Sigmoid colon (tissue), 4 donors: ENCODE measurements at regions not wholly inside any gene's neighbourhood (a gene's known extent, or its start where the extent isn't known, plus 50 kb on each side); places are given as distances from the start of the nearest gene placed in this dataset.

Source experiments
- POLR2A ChIP-seq, 2 donors: fragments of 450-650 bp; IDR thresholded peaks; one replicate each; pipeline ENCODE4 v1.6.1; 2016; ENCODE audit warnings: antibody characterized with exemption in 2 of 2, mild to moderate bottlenecking in 2 of 2, moderate library complexity in 2 of 2
- POLR2AphosphoS5 ChIP-seq, 4 donors: sonication (generic); formaldehyde crosslinking; IDR thresholded peaks; one replicate each; pipeline ENCODE4 v1.6.1; 2017; ENCODE audit warnings: antibody characterized with exemption in 4 of 4
- TF ChIP-seq, protein P1 (sequence below), 4 experiments: fragments of 450-650 bp in 3 of 4; fragments of 200-600 bp in 1 of 4; IDR thresholded peaks; one replicate each; pipeline ENCODE4 v1.5.1; 2016 to 2019; ENCODE audit warnings: antibody characterized with exemption in 4 of 4, mild to moderate bottlenecking in 3 of 4, moderate library complexity in 2 of 4

DNA sequence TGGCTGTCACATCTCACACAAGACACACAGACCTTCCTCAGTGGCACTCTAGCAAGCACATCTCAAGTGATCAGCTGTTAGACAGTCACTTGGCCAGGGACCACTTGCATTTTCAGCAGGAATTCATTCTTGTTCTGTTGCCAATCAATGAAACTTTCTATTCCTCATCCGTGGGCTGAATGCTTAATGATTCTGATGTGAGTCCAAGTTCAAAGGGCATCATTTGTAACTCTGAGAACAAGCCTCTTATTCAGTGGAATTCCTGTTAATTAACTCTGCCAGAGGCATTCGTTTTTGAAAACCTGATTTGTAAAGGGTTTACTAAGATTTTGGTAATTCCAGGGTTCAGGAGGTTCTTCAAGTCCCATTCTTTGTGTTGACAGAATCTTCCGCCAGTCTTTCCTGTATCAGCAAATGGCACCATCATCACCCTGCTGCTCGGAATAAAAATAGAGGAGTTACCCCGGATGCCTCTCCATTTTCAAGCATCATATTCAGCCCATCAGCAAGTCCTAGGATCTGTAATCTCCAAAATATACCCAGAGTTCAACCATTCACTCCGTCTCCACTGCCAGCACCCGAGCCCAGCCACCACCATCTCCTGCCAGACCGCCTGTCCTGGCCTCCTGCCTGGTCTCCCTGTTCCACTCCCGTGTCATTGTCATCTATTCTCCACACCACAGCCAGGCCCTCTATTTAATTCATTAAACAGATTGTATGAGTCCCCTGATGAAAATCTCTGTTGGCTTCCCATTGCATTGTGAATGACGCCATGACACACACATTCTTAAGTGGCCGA, 473.4 kb downstream of the AACS start:
- TF ChIP-seq, protein P1, sequence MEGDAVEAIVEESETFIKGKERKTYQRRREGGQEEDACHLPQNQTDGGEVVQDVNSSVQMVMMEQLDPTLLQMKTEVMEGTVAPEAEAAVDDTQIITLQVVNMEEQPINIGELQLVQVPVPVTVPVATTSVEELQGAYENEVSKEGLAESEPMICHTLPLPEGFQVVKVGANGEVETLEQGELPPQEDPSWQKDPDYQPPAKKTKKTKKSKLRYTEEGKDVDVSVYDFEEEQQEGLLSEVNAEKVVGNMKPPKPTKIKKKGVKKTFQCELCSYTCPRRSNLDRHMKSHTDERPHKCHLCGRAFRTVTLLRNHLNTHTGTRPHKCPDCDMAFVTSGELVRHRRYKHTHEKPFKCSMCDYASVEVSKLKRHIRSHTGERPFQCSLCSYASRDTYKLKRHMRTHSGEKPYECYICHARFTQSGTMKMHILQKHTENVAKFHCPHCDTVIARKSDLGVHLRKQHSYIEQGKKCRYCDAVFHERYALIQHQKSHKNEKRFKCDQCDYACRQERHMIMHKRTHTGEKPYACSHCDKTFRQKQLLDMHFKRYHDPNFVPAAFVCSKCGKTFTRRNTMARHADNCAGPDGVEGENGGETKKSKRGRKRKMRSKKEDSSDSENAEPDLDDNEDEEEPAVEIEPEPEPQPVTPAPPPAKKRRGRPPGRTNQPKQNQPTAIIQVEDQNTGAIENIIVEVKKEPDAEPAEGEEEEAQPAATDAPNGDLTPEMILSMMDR (IDR thresholded peaks at IDR 0.05) = no peak
- no peak for TF ChIP-seq POLR2AphosphoS5 (IDR thresholded peaks at IDR 0.05)
- TF ChIP-seq POLR2A (IDR thresholded peaks at IDR 0.05) = no peak
